Activated B cell treated with CpG ODN at 0.5 μM for 24 hours (primary cell): ENCODE measurements at regions not wholly inside any gene's neighbourhood (a gene's known extent, or its start where the extent isn't known, plus 50 kb on each side); places are given as distances from the start of the nearest gene placed in this dataset.

Source experiments
- ATAC-seq: fragments of 200-7000 bp; cut with Tn5 transposase; one replicate; pipeline ENCODE4 v1.10.0; 2021; ENCODE audit warnings: low read depth, mild to moderate bottlenecking, moderate library complexity
- CTCF ChIA-PET: fragments of 350-600 bp; sonication (Branson Sonifier 250); formaldehyde crosslinking; loops from one replicate; lab custom pipeline; 2021; ENCODE audit warnings: antibody characterized with exemption; lab: Charles Lee
- POLR2A ChIA-PET: fragments of 350-600 bp; sonication (Branson Sonifier 250); formaldehyde crosslinking; loops from one replicate; lab custom pipeline; 2021; ENCODE audit warnings: antibody characterized with exemption; lab: Charles Lee
- DNase-seq: peaks from one replicate; pipeline ENCODE4 v3.0.0; 2022
- H3K27ac Mint-ChIP-seq: one replicate; pipeline ENCODE4 v1.8.0; 2020; ENCODE audit warnings: mixed read lengths
- H3K27me3 Mint-ChIP-seq: one replicate; pipeline ENCODE4 v1.8.0; 2021; ENCODE audit warnings: mixed read lengths
- H3K36me3 Mint-ChIP-seq: one replicate; pipeline ENCODE4 v1.8.0; 2021; ENCODE audit warnings: low read depth, mixed read lengths
- H3K4me1 Mint-ChIP-seq: one replicate; pipeline ENCODE4 v1.8.0; 2021; ENCODE audit warnings: mixed read lengths
- H3K4me3 Mint-ChIP-seq: one replicate; pipeline ENCODE4 v1.8.0; 2020; ENCODE audit warnings: mild to moderate bottlenecking, mixed read lengths
- H3K9me3 Mint-ChIP-seq: one replicate; pipeline ENCODE4 v1.8.0; 2020; ENCODE audit warnings: mixed read lengths
- intact Hi-C: fragments of 100-400 bp; cut with micrococcal nuclease; formaldehyde crosslinking; loops from one replicate; pipeline ENCODE4 v1.15.1; 2024
- TF ChIP-seq, protein P1 (sequence below): fragments of 200-600 bp; IDR thresholded peaks from one replicate; pipeline ENCODE4 v1.8.0; 2022; ENCODE audit warnings: antibody characterized with exemption, mild to moderate bottlenecking

GRCh38 chr5:27608992-27609391, 570.6 kb upstream of the CDH9 start:
- Mint-ChIP-seq H3K9me3 (peaks cover 6% of the 10 kb centered on the region), H3K4me3 (no peak overlapping the region), H3K27me3 (no peaks in the 10 kb centered on the region), H3K36me3 (no peaks in the 10 kb centered on the region), H3K27ac (no peak overlapping the region), H3K4me1 (no peaks in the 10 kb centered on the region)
- no peak for DNase-seq
- ChIA-PET POLR2A (no interaction called here), CTCF (no interaction called here)
- no peak for ATAC-seq
- intact Hi-C loops = no loop called here
- TF ChIP-seq, protein P1, sequence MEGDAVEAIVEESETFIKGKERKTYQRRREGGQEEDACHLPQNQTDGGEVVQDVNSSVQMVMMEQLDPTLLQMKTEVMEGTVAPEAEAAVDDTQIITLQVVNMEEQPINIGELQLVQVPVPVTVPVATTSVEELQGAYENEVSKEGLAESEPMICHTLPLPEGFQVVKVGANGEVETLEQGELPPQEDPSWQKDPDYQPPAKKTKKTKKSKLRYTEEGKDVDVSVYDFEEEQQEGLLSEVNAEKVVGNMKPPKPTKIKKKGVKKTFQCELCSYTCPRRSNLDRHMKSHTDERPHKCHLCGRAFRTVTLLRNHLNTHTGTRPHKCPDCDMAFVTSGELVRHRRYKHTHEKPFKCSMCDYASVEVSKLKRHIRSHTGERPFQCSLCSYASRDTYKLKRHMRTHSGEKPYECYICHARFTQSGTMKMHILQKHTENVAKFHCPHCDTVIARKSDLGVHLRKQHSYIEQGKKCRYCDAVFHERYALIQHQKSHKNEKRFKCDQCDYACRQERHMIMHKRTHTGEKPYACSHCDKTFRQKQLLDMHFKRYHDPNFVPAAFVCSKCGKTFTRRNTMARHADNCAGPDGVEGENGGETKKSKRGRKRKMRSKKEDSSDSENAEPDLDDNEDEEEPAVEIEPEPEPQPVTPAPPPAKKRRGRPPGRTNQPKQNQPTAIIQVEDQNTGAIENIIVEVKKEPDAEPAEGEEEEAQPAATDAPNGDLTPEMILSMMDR = no peak

DNA sequence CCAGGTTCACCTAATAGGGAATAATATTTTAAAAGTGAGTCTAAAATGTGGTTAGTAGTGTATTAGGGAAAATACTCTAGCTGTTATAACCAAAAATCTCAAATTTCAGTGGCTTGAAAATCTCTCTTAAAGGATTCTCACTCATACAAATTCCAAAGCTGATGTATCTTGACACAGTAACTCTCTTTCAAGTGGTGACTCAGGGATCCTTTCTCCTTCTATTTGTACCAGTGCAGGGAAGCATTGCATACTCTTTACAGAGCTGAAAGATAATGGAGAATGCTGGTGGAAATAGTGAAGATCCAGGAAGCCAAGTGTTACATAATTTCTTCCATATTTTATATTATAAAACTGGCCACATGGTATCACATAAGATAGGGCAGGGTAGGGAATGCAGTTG, 560.2 kb upstream of the CDH9 start:
- ChIA-PET CTCF (no interaction called here), POLR2A (no interaction called here)
- Mint-ChIP-seq H3K4me3 (no peak overlapping the region), H3K9me3 (peaks cover 2% of the 10 kb centered on the region), H3K27ac (no peak overlapping the region), H3K36me3 (no peaks in the 10 kb centered on the region), H3K4me1 (no peaks in the 10 kb centered on the region), H3K27me3 (no peaks in the 10 kb centered on the region)
- ATAC-seq = no peak
- intact Hi-C loops = no loop called here
- TF ChIP-seq, protein P1 = no peak
- DNase-seq = no peak

DNA sequence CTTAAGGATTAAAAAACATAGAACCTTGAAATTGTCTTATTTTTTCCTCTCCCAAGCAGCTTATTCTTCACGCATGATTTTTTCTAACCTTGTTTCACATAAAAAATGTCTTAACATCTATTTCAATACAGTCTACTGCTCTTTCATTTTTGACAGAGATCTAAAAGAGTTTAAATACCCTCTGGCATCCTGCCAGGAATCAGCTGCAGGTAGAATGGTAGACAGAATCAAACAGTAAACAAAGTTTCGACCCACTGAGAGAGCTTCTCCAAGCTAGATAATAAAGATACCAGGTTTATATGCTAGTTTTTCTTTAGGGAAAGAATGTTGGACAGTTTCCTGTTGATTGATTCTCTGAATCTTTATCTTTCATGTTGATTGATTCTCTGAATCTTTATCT, 555.8 kb upstream of the CDH9 start:
- ChIA-PET CTCF (interaction anchor here (0.6 kb wide), 1 partner anchor 1084 kb away, joined by 3 read pairs; no protein-coding TSS in a partner anchor), POLR2A (no interaction called here)
- ATAC-seq (no peak), DNase-seq (no peak)
- no peaks in the 10 kb centered on the region for H3K36me3 Mint-ChIP-seq
- H3K27me3 Mint-ChIP-seq = no peaks in the 10 kb centered on the region
- TF ChIP-seq, protein P1 = no peak
- H3K4me1 Mint-ChIP-seq = no peaks in the 10 kb centered on the region
- intact Hi-C loops = no loop called here
- no peak overlapping the region for H3K27ac Mint-ChIP-seq
- no peak overlapping the region for H3K4me3 Mint-ChIP-seq
- peaks cover 2% of the 10 kb centered on the region for H3K9me3 Mint-ChIP-seq

- ATAC-seq (no peak), DNase-seq (no peak)
- Mint-ChIP-seq H3K9me3 (peaks cover 2% of the 10 kb centered on the region), H3K4me1 (no peaks in the 10 kb centered on the region), H3K27ac (no peak overlapping the region), H3K27me3 (no peaks in the 10 kb centered on the region), H3K4me3 (no peak overlapping the region), H3K36me3 (no peaks in the 10 kb centered on the region)
- TF ChIP-seq, protein P1 = no peak
- intact Hi-C loops = no loop called here
- ChIA-PET CTCF (no interaction called here), POLR2A (no interaction called here)
Measured at GRCh38 chr5:27592231-27592630, 553.8 kb upstream of the CDH9 start.

DNA sequence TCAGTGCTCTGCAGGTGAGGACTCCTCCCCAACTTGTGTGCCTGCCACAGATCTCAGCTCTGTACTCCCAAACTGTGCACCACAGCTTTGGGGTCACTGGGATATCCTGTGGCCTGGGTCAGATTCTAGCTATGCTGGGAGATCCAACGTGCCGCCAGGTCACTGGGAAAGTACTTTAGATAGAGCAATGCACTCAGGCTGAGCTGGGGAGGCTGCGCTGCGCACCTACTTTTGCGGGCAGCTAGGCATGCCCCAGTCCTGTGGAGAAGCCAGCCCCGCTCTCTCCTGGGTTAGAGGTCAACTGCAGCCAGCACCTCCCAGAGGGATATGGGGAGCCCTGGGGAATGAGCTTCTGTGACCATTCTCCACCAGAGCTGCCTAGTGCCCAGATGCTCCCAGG, 552.1 kb upstream of the CDH9 start:
- no peaks in the 10 kb centered on the region for H3K36me3 Mint-ChIP-seq
- ChIA-PET POLR2A (no interaction called here), CTCF (no interaction called here)
- H3K4me1 Mint-ChIP-seq = no peaks in the 10 kb centered on the region
- no peak for ATAC-seq
- H3K27ac Mint-ChIP-seq = no peak overlapping the region
- DNase-seq = no peak
- H3K9me3 Mint-ChIP-seq = no peaks in the 10 kb centered on the region
- intact Hi-C loops = no loop called here
- no peaks in the 10 kb centered on the region for H3K27me3 Mint-ChIP-seq
- TF ChIP-seq, protein P1 = no peak
- no peak overlapping the region for H3K4me3 Mint-ChIP-seq
